HK-2 (cell line): ENCODE measurements at regions not wholly inside any gene's neighbourhood (a gene's known extent, or its start where the extent isn't known, plus 50 kb on each side); places are given as distances from the start of the nearest gene placed in this dataset.

Experiments used
- DNase-seq: peaks from one replicate; pipeline ENCODE4 v3.0.0-alpha.2; 2018; ENCODE audit not compliant: unreplicated experiment

GRCh38 chr16:14334366-14335080 is 263.4 kb downstream of the MRTFB start:
- no peak for DNase-seq

GRCh38 chr16:14333361-14333760 is 262.2 kb downstream of the MRTFB start:
- no peak for DNase-seq

GRCh38 chr16:14331020-14331419 is 259.9 kb downstream of the MRTFB start:
- DNase-seq, result no peak

- no peak for DNase-seq
Observed at GRCh38 chr16:14329727-14330350, 258.7 kb downstream of the MRTFB start.

GRCh38 chr16:14325502-14326401 is 254.6 kb downstream of the MRTFB start:
- no peak for DNase-seq

- no peak for DNase-seq
Observed at GRCh38 chr16:14324581-14324980, 253.5 kb downstream of the MRTFB start.

GRCh38 chr16:14322186-14322585 is 251.1 kb downstream of the MRTFB start:
- no peak for DNase-seq

GRCh38 chr16:14321542-14321941 is 250.4 kb downstream of the MRTFB start:
- DNase-seq, result no peak

GRCh38 chr16:14320406-14320805 is 249.3 kb downstream of the MRTFB start:
- DNase-seq, result no peak
